ENCODE measurements at regions not wholly inside any gene's neighbourhood (a gene's known extent, or its start where the extent isn't known, plus 50 kb on each side); places are given as distances from the start of the nearest gene placed in this dataset.

GRCh38 chr1:101165954-101166353 is 70.9 kb upstream of the S1PR1 start:
- Histone ChIP-seq H3K9me3 (ENCODE audit: control insufficient read depth, insufficient read depth, low read depth, low read length) (no peaks in the 10 kb centered on the region), H3K4me3 (replicated peaks in 1 of 4; ENCODE audit: control extremely low read depth in 1 of 4, insufficient read depth in 1 of 4, low read depth in 3 of 4, low read length in 4 of 4) (no peak overlapping the region), H3K4me2 (ENCODE audit: extremely low read depth, insufficient read depth, low read length) (no peak overlapping the region), H3K79me2 (ENCODE audit: control insufficient read depth, insufficient read depth, low read length) (no peaks in the 10 kb centered on the region), H4K20me1 (ENCODE audit: control insufficient read depth, extremely low read depth, insufficient read depth, low read length) (no peaks in the 10 kb centered on the region), H3K36me3 (ENCODE audit: control insufficient read depth, insufficient read depth, low read length) (no peaks in the 10 kb centered on the region), H2AFZ (ENCODE audit: low read length) (no peak overlapping the region), H3K9ac (ENCODE audit: insufficient read depth, low read length) (no peak overlapping the region), H3K27ac (ENCODE audit: insufficient read depth, low read length) (no peak overlapping the region), H3K27me3 (ENCODE audit: control insufficient read depth, insufficient read depth, low read length) (no peaks in the 10 kb centered on the region), H3K4me1 (ENCODE audit: control insufficient read depth, extremely low read depth, insufficient read depth, low read length) (no peaks in the 10 kb centered on the region)
- DNase-seq (ENCODE audit: low read depth in 2 of 2), result no peak
- TF ChIP-seq CTCF (conservative IDR thresholded peaks at IDR 0.05 in 1 of 2, IDR thresholded peaks at IDR 0.05 in 1 of 2; ENCODE audit: low read depth in 1 of 2, low read length in 2 of 2) (no peak), EZH2 (IDR thresholded peaks at IDR 0.05; ENCODE audit: low read length, missing control alignments) (no peak)

GRCh38 chr1:101165532-101165931 is 71.3 kb upstream of the S1PR1 start:
- no peaks in the 10 kb centered on the region for H3K27me3 ChIP-seq (ENCODE audit: control insufficient read depth, insufficient read depth, low read length)
- no peaks in the 10 kb centered on the region for H4K20me1 ChIP-seq (ENCODE audit: control insufficient read depth, extremely low read depth, insufficient read depth, low read length)
- H3K9ac ChIP-seq (ENCODE audit: insufficient read depth, low read length), result no peak overlapping the region
- no peaks in the 10 kb centered on the region for H3K9me3 ChIP-seq (ENCODE audit: control insufficient read depth, insufficient read depth, low read depth, low read length)
- no peak overlapping the region for H2AFZ ChIP-seq (ENCODE audit: low read length)
- H3K4me3 ChIP-seq (replicated peaks in 1 of 4; ENCODE audit: control extremely low read depth in 1 of 4, insufficient read depth in 1 of 4, low read depth in 3 of 4, low read length in 4 of 4), result no peak overlapping the region
- no peak overlapping the region for H3K4me2 ChIP-seq (ENCODE audit: extremely low read depth, insufficient read depth, low read length)
- no peak overlapping the region for H3K27ac ChIP-seq (ENCODE audit: insufficient read depth, low read length)
- TF ChIP-seq CTCF (conservative IDR thresholded peaks at IDR 0.05 in 1 of 2, IDR thresholded peaks at IDR 0.05 in 1 of 2; ENCODE audit: low read depth in 1 of 2, low read length in 2 of 2) (no peak), EZH2 (IDR thresholded peaks at IDR 0.05; ENCODE audit: low read length, missing control alignments) (no peak)
- H3K4me1 ChIP-seq (ENCODE audit: control insufficient read depth, extremely low read depth, insufficient read depth, low read length), result no peaks in the 10 kb centered on the region
- no peak for DNase-seq (ENCODE audit: low read depth in 2 of 2)
- no peaks in the 10 kb centered on the region for H3K36me3 ChIP-seq (ENCODE audit: control insufficient read depth, insufficient read depth, low read length)
- H3K79me2 ChIP-seq (ENCODE audit: control insufficient read depth, insufficient read depth, low read length), result no peaks in the 10 kb centered on the region

- H4K20me1 ChIP-seq (ENCODE audit: control insufficient read depth, extremely low read depth, insufficient read depth, low read length), result no peaks in the 10 kb centered on the region
- no peak overlapping the region for H2AFZ ChIP-seq (ENCODE audit: low read length)
- H3K4me2 ChIP-seq (ENCODE audit: extremely low read depth, insufficient read depth, low read length), result no peak overlapping the region
- no peaks in the 10 kb centered on the region for H3K4me1 ChIP-seq (ENCODE audit: control insufficient read depth, extremely low read depth, insufficient read depth, low read length)
- no peaks in the 10 kb centered on the region for H3K27me3 ChIP-seq (ENCODE audit: control insufficient read depth, insufficient read depth, low read length)
- no peaks in the 10 kb centered on the region for H3K36me3 ChIP-seq (ENCODE audit: control insufficient read depth, insufficient read depth, low read length)
- H3K9me3 ChIP-seq (ENCODE audit: control insufficient read depth, insufficient read depth, low read depth, low read length), result no peaks in the 10 kb centered on the region
- DNase-seq (ENCODE audit: low read depth in 2 of 2), result no peak
- no peak overlapping the region for H3K9ac ChIP-seq (ENCODE audit: insufficient read depth, low read length)
- no peak for TF ChIP-seq CTCF (conservative IDR thresholded peaks at IDR 0.05 in 1 of 2, IDR thresholded peaks at IDR 0.05 in 1 of 2; ENCODE audit: low read depth in 1 of 2, low read length in 2 of 2)
- TF ChIP-seq EZH2 (IDR thresholded peaks at IDR 0.05; ENCODE audit: low read length, missing control alignments), result no peak
- no peak overlapping the region for H3K27ac ChIP-seq (ENCODE audit: insufficient read depth, low read length)
- H3K79me2 ChIP-seq (ENCODE audit: control insufficient read depth, insufficient read depth, low read length), result no peaks in the 10 kb centered on the region
- no peak overlapping the region for H3K4me3 ChIP-seq (replicated peaks in 1 of 4; ENCODE audit: control extremely low read depth in 1 of 4, insufficient read depth in 1 of 4, low read depth in 3 of 4, low read length in 4 of 4)
Observed at GRCh38 chr1:101164776-101165175, 72.0 kb upstream of the S1PR1 start.
